ENCODE measurements at regions not wholly inside any gene's neighbourhood (a gene's known extent, or its start where the extent isn't known, plus 50 kb on each side); places are given as distances from the start of the nearest gene placed in this dataset.

DNA sequence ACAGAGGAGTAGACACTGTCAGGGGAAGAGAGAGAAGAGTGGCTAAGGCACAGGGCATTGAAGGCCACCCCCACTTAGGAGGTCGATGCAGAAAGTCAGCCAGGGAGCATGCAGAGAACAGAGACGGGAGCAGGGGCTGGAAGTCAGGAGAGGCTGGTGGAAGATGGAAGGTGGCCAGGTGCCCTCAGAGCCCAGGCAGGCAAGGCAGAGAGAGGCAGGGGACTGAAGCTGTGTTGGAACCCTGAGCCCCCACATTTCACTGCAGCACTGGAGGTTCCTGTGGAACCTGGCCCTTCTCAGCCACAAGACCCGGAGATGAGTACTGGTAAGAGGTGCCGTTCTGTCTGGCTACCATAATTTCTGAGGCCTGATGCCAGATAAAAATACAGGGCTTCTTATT is 238.3 kb upstream of the NCAM1 start:
- no peak overlapping the region for H3K23ac ChIP-seq (ENCODE audit: low read depth, low read length)
- no peak overlapping the region for H3K4ac ChIP-seq (ENCODE audit: low read depth, low read length)
- ChIA-PET CTCF (no interaction called here), POLR2A (ENCODE audit: unreplicated experiment) (no interaction called here)
- TF ChIP-seq BHLHE40 (IDR thresholded peaks at IDR 0.05; ENCODE audit: low read depth, low read length): no peak
- no peak for TF ChIP-seq RCOR1 (IDR thresholded peaks at IDR 0.05; ENCODE audit: insufficient replicate concordance, low read length)
- TF ChIP-seq RAD21 (IDR thresholded peaks at IDR 0.05; ENCODE audit: low read length): no peak
- TF ChIP-seq, protein P1, sequence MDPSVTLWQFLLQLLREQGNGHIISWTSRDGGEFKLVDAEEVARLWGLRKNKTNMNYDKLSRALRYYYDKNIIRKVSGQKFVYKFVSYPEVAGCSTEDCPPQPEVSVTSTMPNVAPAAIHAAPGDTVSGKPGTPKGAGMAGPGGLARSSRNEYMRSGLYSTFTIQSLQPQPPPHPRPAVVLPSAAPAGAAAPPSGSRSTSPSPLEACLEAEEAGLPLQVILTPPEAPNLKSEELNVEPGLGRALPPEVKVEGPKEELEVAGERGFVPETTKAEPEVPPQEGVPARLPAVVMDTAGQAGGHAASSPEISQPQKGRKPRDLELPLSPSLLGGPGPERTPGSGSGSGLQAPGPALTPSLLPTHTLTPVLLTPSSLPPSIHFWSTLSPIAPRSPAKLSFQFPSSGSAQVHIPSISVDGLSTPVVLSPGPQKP (IDR thresholded peaks at IDR 0.05; ENCODE audit: borderline replicate concordance, low read depth, low read length): no peak
- no peak for TF ChIP-seq NFE2L2 (IDR thresholded peaks at IDR 0.05; ENCODE audit: low read depth, low read length)
- no peak for TF ChIP-seq FOS (IDR thresholded peaks at IDR 0.05; ENCODE audit: low read depth, low read length)
- TF ChIP-seq RFX5 (IDR thresholded peaks at IDR 0.05; ENCODE audit: low read depth, low read length): no peak
- no peak for TF ChIP-seq MXI1 (IDR thresholded peaks at IDR 0.05; ENCODE audit: borderline replicate concordance, low read depth, low read length)
- TF ChIP-seq CEBPB (IDR thresholded peaks at IDR 0.05; ENCODE audit: low read depth, low read length): no peak
- no peak for TF ChIP-seq MAZ (IDR thresholded peaks at IDR 0.05; ENCODE audit: borderline replicate concordance, low read depth, low read length)
- no peak for TF ChIP-seq CHD1 (IDR thresholded peaks at IDR 0.05; ENCODE audit: low read depth, low read length)
- no peak for TF ChIP-seq MAFK (IDR thresholded peaks at IDR 0.05; ENCODE audit: low read depth, low read length)
- TF ChIP-seq, protein P2, sequence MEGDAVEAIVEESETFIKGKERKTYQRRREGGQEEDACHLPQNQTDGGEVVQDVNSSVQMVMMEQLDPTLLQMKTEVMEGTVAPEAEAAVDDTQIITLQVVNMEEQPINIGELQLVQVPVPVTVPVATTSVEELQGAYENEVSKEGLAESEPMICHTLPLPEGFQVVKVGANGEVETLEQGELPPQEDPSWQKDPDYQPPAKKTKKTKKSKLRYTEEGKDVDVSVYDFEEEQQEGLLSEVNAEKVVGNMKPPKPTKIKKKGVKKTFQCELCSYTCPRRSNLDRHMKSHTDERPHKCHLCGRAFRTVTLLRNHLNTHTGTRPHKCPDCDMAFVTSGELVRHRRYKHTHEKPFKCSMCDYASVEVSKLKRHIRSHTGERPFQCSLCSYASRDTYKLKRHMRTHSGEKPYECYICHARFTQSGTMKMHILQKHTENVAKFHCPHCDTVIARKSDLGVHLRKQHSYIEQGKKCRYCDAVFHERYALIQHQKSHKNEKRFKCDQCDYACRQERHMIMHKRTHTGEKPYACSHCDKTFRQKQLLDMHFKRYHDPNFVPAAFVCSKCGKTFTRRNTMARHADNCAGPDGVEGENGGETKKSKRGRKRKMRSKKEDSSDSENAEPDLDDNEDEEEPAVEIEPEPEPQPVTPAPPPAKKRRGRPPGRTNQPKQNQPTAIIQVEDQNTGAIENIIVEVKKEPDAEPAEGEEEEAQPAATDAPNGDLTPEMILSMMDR (conservative IDR thresholded peaks at IDR 0.05; ENCODE audit: low read depth, low read length): no peak
- TF ChIP-seq SMC3 (IDR thresholded peaks at IDR 0.05; ENCODE audit: low read depth, low read length): no peak
- TF ChIP-seq POLR2A (IDR thresholded peaks at IDR 0.05; ENCODE audit: low read depth, low read length): no peak
- no peak overlapping the region for H2AK5ac ChIP-seq (ENCODE audit: low read depth, low read length)
- H4K20me1 ChIP-seq (ENCODE audit: insufficient read depth, low read length): no peaks in the 10 kb centered on the region
- intact Hi-C loops (cut with micrococcal nuclease) (no loop called here), dilution Hi-C loops (cut with HindIII; ENCODE audit: low sequenced_read_pairs, unreplicated experiment) (no loop called here), in situ Hi-C loops (cut with MboI; ENCODE audit: low sequenced_read_pairs) (no loop called here)
- H3K27me3 ChIP-seq (ENCODE audit: control insufficient read depth, insufficient read depth, low read length): no peaks in the 10 kb centered on the region
- no peak overlapping the region for H4K5ac ChIP-seq (ENCODE audit: low read depth, low read length)
- ATAC-seq (ENCODE audit: low read depth) (no peak), DNase-seq (no peak)
- H3K14ac ChIP-seq (replicated peaks; ENCODE audit: low read depth, low read length): no peak overlapping the region
- no peak overlapping the region for H4K91ac ChIP-seq (ENCODE audit: insufficient read depth, low read depth, low read length)
- H3K9me1 ChIP-seq (ENCODE audit: insufficient read depth, low read length): no peaks in the 10 kb centered on the region
- no peak overlapping the region for H2BK5ac ChIP-seq (ENCODE audit: low read depth, low read length, poor library complexity, severe bottlenecking)
- no peak overlapping the region for H3K27ac ChIP-seq (ENCODE audit: insufficient read depth, low read length)
- H3K18ac ChIP-seq (ENCODE audit: low read depth, low read length): no peak overlapping the region
- no peak overlapping the region for H3K4me3 ChIP-seq (ENCODE audit: insufficient read depth, low read depth, low read length)
- H3K36me3 ChIP-seq (ENCODE audit: control insufficient read depth, insufficient read depth, low read length): no peaks in the 10 kb centered on the region
- H2BK20ac ChIP-seq (ENCODE audit: low read depth, low read length): no peak overlapping the region
- no peak overlapping the region for H2AK9ac ChIP-seq (replicated peaks; ENCODE audit: low read depth, low read length, poor library complexity)
- no peaks in the 10 kb centered on the region for H3K9me3 ChIP-seq (ENCODE audit: control insufficient read depth, insufficient read depth, low read length)
- no peak overlapping the region for H4K8ac ChIP-seq (ENCODE audit: low read depth in 2 of 2, low read length in 2 of 2)
- no peaks in the 10 kb centered on the region for H3K4me1 ChIP-seq (ENCODE audit: control insufficient read depth, insufficient read depth, low read length)
- no peak overlapping the region for H2BK120ac ChIP-seq (ENCODE audit: low read depth, low read length)
- no peak overlapping the region for H2AFZ ChIP-seq (replicated peaks; ENCODE audit: low read length, poor library complexity)
- BruUV-seq (replicated peaks): no TSS peak
- no peak overlapping the region for H2BK15ac ChIP-seq (ENCODE audit: low read depth, low read length)
- no peak overlapping the region for H3K9ac ChIP-seq (ENCODE audit: low read depth, low read length)
- 40% methylated on average over 2 of the region's 4 CpGs; no CpG with 5 or more reads in 1 of the 2 experiments for WGBS, 2 experiments (ENCODE audit: extremely low coverage in 2 of 2, insufficient read length in 1 of 2)
- no peak overlapping the region for H3K4me2 ChIP-seq (ENCODE audit: low read depth, low read length)
- no peaks in the 10 kb centered on the region for H3K79me1 ChIP-seq (ENCODE audit: low read depth in 1 of 2, low read length in 2 of 2)
- H3K56ac ChIP-seq (ENCODE audit: extremely low read depth, insufficient read depth, low read length): no peak overlapping the region
